Neural progenitor cell (in vitro differentiated cells): ENCODE measurements at regions not wholly inside any gene's neighbourhood (a gene's known extent, or its start where the extent isn't known, plus 50 kb on each side); places are given as distances from the start of the nearest gene placed in this dataset.

Source experiments
- EZH2 ChIP-seq: fragments of 200-600 bp; sonication (generic); IDR thresholded peaks from 2 replicates; pipeline ENCODE4 v1.6.1; 2017; ENCODE audit warnings: antibody characterized with exemption, mild to moderate bottlenecking, moderate library complexity
- EZH2phosphoT487 ChIP-seq: fragments of 200-600 bp; sonication (generic); IDR thresholded peaks from 2 replicates; pipeline ENCODE4 v1.6.1; 2017; ENCODE audit warnings: antibody characterized with exemption
- TF ChIP-seq, protein P1 (sequence below): fragments of 200-600 bp; sonication (generic); IDR thresholded peaks from 2 replicates; pipeline ENCODE4 v1.5.1; 2017; ENCODE audit warnings: antibody characterized with exemption, mild to moderate bottlenecking

DNA sequence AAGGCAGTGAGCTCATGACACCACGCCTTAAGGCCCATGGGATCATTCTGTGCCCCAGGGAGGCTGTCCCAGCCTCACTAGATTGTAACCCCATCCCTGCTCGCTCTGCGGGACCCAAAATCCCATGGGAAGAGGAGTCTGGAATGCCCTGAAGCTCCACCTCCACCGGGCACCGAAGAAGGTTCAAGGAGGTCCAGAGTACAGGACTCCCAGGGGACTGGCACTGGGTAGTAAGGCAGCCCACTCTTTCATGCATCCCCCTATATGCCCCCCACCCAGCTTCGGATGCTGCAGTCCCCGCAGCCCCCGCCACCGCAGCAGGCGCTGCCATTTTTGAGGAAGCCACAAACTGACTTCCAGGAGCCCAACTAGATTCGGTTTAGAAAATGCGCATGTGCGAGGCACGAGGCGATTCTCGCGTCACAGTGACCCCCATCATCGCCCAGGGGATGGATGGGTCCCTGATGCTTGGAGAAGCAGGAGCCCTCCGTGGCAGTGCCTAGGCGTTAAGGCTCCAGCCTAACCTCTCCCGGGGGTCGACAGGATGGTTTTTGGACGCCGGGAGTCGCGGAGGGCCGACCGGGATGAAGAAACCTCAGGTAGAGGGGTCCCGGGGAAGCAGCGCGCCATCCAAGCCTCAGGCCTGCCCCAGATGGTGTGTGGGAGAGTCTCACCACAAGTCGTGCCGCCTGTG lies 1681.0 kb downstream of the TP53TG3F start:
- TF ChIP-seq, protein P1, sequence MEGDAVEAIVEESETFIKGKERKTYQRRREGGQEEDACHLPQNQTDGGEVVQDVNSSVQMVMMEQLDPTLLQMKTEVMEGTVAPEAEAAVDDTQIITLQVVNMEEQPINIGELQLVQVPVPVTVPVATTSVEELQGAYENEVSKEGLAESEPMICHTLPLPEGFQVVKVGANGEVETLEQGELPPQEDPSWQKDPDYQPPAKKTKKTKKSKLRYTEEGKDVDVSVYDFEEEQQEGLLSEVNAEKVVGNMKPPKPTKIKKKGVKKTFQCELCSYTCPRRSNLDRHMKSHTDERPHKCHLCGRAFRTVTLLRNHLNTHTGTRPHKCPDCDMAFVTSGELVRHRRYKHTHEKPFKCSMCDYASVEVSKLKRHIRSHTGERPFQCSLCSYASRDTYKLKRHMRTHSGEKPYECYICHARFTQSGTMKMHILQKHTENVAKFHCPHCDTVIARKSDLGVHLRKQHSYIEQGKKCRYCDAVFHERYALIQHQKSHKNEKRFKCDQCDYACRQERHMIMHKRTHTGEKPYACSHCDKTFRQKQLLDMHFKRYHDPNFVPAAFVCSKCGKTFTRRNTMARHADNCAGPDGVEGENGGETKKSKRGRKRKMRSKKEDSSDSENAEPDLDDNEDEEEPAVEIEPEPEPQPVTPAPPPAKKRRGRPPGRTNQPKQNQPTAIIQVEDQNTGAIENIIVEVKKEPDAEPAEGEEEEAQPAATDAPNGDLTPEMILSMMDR: no peak
- TF ChIP-seq EZH2: no peak
- no peak for TF ChIP-seq EZH2phosphoT487
